ENCODE measurements at regions not wholly inside any gene's neighbourhood (a gene's known extent, or its start where the extent isn't known, plus 50 kb on each side); places are given as distances from the start of the nearest gene placed in this dataset.

GRCh38 chr5:5711112-5711511 lies 288.6 kb downstream of the ICE1 start:
- no peak for DNase-seq
- Mint-ChIP-seq H3K9me3 (ENCODE audit: unreplicated experiment) (peaks cover 5% of the 10 kb centered on the region), H3K36me3 (ENCODE audit: unreplicated experiment) (peaks cover 15% of the 10 kb centered on the region), H3K27ac (ENCODE audit: unreplicated experiment) (no peak overlapping the region), H3K4me1 (ENCODE audit: low read depth, unreplicated experiment) (no peaks in the 10 kb centered on the region), H3K4me3 (ENCODE audit: unreplicated experiment) (no peak overlapping the region), H3K27me3 (ENCODE audit: unreplicated experiment) (no peaks in the 10 kb centered on the region)
- TF ChIP-seq CTCF (IDR thresholded peaks at IDR 0.05; ENCODE audit: partially characterized antibody, unreplicated experiment): no peak

GRCh38 chr5:5710471-5710870 lies 288.0 kb downstream of the ICE1 start:
- H3K27ac Mint-ChIP-seq (ENCODE audit: unreplicated experiment): no peak overlapping the region
- DNase-seq: no peak
- H3K4me1 Mint-ChIP-seq (ENCODE audit: low read depth, unreplicated experiment): no peaks in the 10 kb centered on the region

GRCh38 chr5:5708367-5708919 lies 286.0 kb downstream of the ICE1 start:
- peaks cover 2% of the 10 kb centered on the region for H3K9me3 Mint-ChIP-seq (ENCODE audit: unreplicated experiment)
- H3K4me1 Mint-ChIP-seq (ENCODE audit: low read depth, unreplicated experiment): peaks cover 2% of the 10 kb centered on the region
- H3K27ac Mint-ChIP-seq (ENCODE audit: unreplicated experiment): no peak overlapping the region
- peaks cover 10% of the 10 kb centered on the region for H3K36me3 Mint-ChIP-seq (ENCODE audit: unreplicated experiment)
- no peak for TF ChIP-seq CTCF (IDR thresholded peaks at IDR 0.05; ENCODE audit: partially characterized antibody, unreplicated experiment)
- no peak for DNase-seq
- peaks cover 2% of the 10 kb centered on the region for H3K27me3 Mint-ChIP-seq (ENCODE audit: unreplicated experiment)
- H3K4me3 Mint-ChIP-seq (ENCODE audit: unreplicated experiment): no peak overlapping the region

More at GRCh38 chr5:5710471-5710870, 288.0 kb downstream of the ICE1 start:
- no peak overlapping the region for H3K4me3 Mint-ChIP-seq (ENCODE audit: unreplicated experiment)
- no peak for TF ChIP-seq CTCF (IDR thresholded peaks at IDR 0.05; ENCODE audit: partially characterized antibody, unreplicated experiment)
- peaks cover 15% of the 10 kb centered on the region for H3K36me3 Mint-ChIP-seq (ENCODE audit: unreplicated experiment)
- H3K27me3 Mint-ChIP-seq (ENCODE audit: unreplicated experiment): no peaks in the 10 kb centered on the region
- H3K9me3 Mint-ChIP-seq (ENCODE audit: unreplicated experiment): peaks cover 2% of the 10 kb centered on the region

- peaks cover 2% of the 10 kb centered on the region for H3K4me1 Mint-ChIP-seq (ENCODE audit: low read depth, unreplicated experiment)
- H3K27me3 Mint-ChIP-seq (ENCODE audit: unreplicated experiment): peaks cover 4% of the 10 kb centered on the region
- H3K27ac Mint-ChIP-seq (ENCODE audit: unreplicated experiment): no peak overlapping the region
- peaks cover 4% of the 10 kb centered on the region for H3K36me3 Mint-ChIP-seq (ENCODE audit: unreplicated experiment)
- no peak overlapping the region for H3K4me3 Mint-ChIP-seq (ENCODE audit: unreplicated experiment)
- no peak for DNase-seq
- TF ChIP-seq CTCF (IDR thresholded peaks at IDR 0.05; ENCODE audit: partially characterized antibody, unreplicated experiment): no peak
- H3K9me3 Mint-ChIP-seq (ENCODE audit: unreplicated experiment): peaks cover 3% of the 10 kb centered on the region
These were observed 282.5 kb downstream of the ICE1 start for GRCh38 chr5:5705010-5705409.

- DNase-seq: no peak
- TF ChIP-seq CTCF (IDR thresholded peaks at IDR 0.05; ENCODE audit: partially characterized antibody, unreplicated experiment): no peak
- Mint-ChIP-seq H3K4me3 (ENCODE audit: unreplicated experiment) (no peak overlapping the region), H3K27ac (ENCODE audit: unreplicated experiment) (no peak overlapping the region), H3K9me3 (ENCODE audit: unreplicated experiment) (peaks cover 3% of the 10 kb centered on the region), H3K4me1 (ENCODE audit: low read depth, unreplicated experiment) (peaks cover 2% of the 10 kb centered on the region), H3K27me3 (ENCODE audit: unreplicated experiment) (peaks cover 4% of the 10 kb centered on the region), H3K36me3 (ENCODE audit: unreplicated experiment) (peaks cover 4% of the 10 kb centered on the region)
These were observed 281.9 kb downstream of the ICE1 start for GRCh38 chr5:5704352-5704751.

Measured in glutamatergic neuron (in vitro differentiated cells).